GM18861 (cell line): ENCODE measurements at regions not wholly inside any gene's neighbourhood (a gene's known extent, or its start where the extent isn't known, plus 50 kb on each side); places are given as distances from the start of the nearest gene placed in this dataset.
"Not testable (repeated sequence)": the region's sequence is repeated elsewhere in the genome, so short reads cannot be mapped to it uniquely, and the experiment has no call there.

Source experiments
- ATAC-seq: cut with Tn5 transposase; IDR thresholded peaks from one replicate; pipeline ENCODE4 v1.9.1; 2021; ENCODE audit not compliant: unreplicated experiment

DNA sequence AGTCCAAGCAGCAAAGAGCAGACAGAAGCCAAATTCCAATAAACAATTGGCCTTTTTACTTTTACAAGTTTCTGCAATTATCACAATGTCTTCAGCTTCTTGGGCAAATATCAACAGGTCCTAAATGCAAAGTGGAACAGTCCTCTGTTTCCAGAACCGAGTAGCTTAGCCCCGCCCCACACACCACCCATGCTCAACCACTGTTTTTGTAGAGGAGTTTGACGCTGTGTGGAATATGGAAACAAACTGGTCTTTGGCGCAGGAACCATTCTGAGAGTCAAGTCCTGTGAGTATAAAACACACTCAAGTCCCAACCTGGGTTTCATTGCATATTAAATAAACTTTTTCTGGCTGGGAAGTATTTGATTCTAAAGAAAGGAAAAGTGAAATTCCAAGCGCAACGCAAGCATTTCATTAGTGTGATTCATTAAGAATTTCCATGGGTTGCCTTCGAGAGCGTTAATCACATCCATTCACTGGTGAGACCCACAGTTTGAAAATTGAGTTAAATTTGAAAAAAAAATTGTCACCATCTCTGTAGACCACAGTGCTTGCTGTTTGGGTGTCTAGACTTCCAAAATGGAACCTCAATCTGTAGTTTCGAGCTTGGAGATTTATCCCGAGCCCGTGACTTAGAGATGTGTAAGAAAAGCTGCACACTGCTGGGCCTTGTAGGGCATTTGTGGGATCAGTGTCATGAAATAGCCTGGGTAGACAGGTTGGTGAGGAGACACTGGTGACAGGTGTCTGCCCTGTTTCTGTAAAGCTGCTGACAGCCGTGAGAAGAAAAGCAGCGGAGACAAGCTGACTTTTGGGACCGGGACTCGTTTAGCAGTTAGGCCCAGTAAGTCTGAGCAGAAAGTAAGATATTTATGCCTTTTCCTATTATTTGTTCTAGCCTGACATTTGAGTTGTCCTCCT, 96.1 kb downstream of the DAD1 start:
- ATAC-seq: no peak

DNA sequence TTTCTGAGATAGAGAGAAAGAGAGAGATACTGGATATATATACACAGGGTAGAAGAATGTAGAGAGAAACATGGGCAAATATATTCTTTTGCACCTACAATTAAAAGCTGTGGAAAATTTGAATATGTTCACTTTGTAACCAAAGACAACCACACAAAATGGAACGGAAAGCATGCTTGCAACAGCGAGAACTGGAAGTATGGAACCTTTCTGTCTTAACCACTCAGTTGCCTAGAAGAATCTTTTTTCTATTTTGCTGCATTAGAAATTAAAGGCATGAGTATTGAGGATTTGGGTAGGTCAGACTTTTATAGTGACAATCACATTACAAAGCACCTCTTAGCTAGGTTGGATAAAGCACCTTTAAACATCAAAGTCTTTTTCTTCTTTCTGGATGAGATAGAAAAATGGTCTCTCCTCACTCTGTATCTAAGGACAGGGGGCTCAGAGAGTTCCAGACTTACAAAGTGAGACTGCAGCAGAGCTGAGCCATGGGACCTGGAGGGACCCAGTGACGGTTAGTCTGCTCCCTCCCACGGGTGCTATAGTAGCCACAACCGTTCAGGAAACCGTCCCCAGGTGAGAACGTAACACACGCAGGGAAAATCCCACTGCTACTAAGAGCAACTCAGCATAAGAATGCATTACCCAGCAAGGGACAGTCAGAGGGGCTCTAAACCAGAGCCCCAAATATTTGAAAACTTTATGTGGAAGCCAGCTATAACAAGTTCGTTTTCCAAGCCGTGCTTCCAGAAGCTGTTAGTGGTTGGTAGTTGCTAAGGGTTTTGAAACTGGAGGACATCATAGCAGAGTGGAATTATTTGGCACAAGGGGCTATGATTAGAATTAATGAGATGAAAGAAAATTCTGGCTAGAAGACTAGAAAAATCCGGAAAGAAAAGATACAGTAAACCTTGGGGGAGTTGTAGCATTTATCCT, 97.1 kb downstream of the DAD1 start:
- ATAC-seq: peak; percentile 19

DNA sequence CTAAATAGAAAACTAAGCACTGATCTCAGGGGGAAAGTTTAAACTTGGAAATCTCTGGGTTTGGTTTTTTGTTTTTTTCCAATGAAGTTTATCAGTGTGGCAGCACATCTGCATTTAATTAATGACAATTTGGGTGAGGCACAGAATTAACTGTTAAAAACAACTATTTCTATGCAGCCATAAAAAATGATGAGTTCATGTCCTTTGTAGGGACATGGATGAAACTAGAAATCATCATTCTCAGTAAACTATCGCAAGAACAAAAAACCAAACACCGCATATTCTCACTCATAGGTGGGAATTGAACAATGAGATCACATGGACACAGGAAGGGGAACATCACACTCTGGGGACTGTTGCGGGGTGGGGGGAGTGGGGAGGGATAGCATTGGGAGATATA, 98.0 kb downstream of the DAD1 start:
- not testable (repeated sequence) for ATAC-seq

DNA sequence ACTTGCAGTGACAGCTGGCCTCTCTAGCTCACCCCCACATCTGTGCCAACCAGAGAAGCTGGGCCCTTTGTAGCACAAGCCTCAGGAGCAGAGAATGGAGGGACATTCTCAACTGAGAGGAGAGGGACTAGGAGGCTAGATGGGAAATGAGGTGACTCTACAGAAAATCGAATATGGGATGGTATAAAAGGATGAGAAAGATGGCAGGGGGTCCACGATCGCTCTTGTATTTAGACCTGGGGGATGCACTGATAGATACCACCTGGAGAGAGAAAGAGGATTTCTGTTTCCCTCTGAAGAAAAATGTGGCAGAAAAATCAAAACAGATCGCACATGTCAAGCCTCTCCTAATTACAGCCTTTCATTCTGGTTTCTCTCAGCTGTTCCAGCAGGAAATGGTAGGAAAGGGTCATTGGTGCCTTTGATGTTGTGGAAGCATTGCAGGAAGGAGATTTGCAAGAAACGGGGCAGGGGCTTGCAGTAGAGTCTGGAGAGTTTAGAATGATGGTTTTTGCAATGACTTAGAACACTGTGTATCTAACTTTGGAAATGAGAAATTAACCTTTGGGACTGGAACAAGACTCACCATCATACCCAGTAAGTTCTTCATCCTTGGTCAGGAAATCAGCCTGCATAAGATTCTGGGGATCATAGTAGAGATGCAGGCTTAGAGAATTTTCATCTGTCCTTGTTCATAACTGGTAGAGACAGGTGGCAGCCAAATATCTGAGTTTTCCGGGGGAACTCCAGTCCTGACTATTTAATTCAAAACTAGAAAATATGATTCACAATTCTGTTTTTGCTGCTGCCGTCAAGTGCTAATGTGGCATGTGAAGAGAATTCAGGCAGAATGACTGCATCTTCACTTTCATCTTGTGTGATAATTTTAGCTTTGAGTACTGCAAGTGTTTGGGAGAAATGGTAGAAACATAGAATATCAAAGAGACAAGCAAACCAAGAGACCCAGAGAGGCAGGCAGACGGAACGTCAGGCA, 98.8 kb downstream of the DAD1 start:
- ATAC-seq: no peak

DNA sequence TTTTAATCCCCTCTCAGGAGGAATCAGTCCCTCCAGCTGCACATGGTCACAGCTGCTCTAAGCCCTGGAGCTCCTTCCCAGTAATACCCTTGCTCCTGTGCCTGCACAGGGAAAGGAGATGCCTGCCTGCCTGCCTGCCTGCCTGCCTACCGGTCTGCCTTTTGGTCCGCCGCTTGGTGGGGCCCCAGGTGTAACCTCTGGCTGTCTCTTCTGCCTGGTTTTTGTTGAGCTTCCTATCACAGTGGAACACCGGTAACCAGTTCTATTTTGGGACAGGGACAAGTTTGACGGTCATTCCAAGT, 99.8 kb downstream of the DAD1 start:
- ATAC-seq: no peak

DNA sequence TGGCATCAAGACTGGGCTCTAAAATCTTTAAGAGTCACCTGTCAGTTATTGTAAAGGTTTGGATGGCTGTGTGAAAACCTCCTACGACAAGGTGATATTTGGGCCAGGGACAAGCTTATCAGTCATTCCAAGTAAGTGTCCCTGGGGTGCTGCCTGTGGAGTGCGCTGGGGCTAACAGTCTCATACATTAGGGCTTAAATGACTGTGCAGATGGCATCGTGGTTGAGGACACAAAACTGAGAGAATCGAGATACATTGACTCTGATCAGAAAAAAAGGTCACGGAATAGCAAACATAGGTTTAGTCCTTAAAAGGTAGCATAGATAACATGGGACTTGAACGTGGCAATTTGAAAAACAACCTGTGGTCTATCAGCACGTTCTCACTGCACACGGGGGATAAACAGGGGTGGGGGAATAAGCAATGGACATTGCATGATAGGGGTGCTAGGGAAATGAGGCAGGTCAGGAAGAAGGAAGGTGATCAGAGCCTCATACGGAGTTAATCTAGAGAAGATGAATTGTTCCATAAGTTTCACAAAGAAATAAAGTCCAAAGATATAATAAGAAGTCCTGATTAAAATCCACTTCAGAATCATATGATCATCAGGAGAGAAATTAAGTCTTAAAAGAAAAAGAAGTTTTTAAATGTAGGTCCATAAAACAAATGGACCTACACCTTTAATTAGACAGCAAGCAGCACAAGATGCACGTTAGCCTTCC, 100.3 kb downstream of the DAD1 start:
- ATAC-seq: peak; percentile 30

DNA sequence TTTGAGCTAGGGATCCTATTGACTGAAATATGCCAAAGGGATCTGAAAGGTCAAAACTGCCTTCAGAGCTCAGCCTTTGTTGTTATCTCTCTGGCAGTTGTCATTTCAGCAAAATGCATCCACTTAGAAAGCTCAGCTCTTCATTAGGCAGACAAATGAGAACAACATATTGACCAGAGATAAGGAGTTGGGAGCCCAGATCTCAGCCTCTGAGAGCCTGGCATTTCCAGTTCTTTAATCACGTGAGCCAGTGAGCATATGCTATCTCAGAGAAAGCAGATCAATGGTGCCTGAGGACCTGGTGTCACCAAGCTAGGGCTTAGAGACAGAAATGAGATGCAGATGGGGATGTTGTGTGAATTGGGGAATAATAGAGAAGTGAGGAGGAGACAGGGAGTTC, 101.1 kb downstream of the DAD1 start:
- no peak for ATAC-seq

DNA sequence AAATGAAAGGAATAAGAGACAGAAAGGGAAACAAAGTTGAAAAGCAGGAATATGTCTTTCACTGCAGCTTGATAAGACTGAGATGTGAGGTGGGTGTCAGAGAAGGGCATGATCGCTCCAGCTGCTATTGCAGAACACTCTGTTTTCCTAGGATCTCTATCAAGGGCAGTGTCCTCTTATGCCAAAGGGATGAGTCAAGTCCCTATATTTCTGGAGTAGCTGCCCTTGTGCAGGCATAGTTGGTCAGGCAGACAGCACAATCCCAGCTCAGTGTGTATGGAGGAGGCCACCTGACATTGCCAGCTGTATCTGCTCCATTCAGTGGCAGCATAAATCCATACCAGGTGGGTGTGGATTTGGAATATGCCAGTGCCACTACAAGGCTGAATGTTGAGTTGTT, 101.6 kb downstream of the DAD1 start:
- no peak for ATAC-seq

DNA sequence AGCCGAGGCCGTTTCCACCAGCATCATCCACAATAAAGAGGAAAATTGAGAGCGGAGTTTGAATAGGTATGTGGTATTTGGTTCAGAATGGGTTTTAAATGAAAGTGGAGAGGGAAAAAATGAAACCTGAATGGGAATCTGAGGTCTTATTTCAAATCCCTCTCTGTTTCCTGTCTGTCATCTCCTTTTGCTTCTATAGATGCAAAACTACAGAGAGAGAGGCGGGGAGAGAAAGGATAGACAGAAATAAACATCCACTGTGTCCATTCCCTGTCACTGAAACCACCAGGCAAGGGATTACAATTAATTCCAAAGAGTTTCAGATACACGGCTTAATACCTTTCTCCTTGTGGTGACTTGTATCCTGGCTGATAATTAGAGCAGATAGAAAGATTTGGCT, 102.3 kb downstream of the DAD1 start:
- no peak for ATAC-seq

DNA sequence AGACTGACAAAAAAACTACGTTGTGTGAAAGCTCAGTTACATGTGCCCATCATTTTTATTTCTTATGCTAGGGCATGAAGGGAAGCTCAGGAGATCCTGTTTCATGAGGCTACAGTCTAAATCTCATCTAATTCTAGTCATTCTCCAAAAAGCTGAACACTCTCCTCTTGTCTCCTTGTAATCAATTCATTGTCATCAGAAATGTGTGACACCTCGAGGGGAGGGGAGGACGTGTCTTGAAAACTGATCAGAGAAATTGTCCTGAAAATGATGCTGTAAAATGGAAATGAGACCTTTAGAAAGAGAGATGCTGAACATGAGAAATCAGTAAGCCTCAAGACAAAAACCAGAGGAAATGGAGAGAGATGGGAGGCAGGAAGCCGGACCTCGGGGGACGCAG, 103.4 kb downstream of the DAD1 start:
- no peak for ATAC-seq

DNA sequence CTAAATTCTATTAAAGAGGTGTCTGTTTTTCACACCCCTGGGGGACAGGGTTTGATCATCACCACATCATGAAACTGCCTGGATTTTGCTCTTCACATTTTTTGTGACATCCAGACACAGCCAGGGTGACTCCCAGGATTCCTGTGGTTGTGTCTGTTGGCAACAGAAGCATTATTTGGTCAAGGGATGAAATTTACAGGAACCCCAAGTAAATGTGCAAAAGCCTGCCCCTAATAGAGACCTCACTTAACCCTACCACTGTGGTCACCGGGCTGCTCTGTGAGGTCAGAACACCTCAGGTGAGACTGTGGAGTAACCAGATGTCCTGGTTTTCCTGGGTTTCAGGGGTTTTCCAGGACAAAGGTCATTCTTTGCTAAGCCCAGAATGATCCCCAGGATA, 103.8 kb downstream of the DAD1 start:
- ATAC-seq: no peak

DNA sequence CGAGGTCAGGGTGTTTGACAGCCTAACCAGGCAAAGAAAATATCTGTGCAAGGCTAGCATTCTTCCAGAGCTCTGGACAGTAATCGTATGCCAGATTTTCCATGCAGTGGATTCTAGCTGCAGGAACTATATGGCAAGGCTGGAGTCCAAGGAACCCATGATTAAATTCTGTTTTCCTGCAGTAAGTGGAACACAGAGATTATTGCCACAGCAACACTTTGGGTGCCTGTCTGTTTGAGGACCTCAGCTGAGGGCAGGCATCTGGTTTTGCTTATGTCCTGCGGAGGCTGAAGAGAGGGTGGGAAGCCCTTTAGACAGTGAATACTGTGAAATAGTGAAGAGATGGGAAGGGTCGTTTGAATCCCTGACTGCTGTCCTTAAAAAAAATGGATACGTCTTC, 104.4 kb downstream of the DAD1 start:
- no peak for ATAC-seq

DNA sequence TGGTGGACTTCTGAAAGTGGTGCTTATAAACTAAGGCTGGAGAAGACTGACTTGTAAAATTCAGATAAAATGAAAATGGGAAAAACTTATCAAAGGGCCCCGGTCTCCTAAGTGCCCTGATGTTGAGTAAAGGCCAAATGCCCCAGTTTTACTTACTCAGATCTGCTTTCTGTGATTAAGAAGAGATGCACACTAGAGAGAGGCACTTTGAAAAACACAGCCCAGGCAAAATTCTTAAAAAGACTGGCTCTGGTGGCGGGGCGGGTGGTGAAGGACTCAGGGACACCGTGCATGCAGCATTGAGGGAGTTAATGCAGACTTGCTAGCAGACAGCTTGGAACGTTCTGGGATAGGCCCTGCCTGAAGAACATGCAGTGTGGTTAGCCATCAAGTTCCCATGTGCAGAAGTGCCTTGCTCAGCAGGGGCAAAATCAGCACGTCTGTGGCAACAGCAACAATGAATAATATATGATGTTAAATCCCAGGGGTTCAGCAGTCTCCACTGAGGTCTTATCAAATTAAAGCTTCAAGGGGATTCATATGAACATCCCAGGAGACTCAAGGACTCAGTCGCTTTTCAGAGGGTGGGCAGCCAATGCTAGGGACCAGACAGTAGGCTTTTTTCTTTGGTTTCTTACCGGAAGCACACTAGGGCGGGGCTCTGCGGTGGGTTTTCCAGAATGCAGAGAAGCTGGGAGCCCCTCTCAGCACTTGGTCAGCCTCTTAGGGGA, 105.0 kb downstream of the DAD1 start:
- ATAC-seq: no peak

DNA sequence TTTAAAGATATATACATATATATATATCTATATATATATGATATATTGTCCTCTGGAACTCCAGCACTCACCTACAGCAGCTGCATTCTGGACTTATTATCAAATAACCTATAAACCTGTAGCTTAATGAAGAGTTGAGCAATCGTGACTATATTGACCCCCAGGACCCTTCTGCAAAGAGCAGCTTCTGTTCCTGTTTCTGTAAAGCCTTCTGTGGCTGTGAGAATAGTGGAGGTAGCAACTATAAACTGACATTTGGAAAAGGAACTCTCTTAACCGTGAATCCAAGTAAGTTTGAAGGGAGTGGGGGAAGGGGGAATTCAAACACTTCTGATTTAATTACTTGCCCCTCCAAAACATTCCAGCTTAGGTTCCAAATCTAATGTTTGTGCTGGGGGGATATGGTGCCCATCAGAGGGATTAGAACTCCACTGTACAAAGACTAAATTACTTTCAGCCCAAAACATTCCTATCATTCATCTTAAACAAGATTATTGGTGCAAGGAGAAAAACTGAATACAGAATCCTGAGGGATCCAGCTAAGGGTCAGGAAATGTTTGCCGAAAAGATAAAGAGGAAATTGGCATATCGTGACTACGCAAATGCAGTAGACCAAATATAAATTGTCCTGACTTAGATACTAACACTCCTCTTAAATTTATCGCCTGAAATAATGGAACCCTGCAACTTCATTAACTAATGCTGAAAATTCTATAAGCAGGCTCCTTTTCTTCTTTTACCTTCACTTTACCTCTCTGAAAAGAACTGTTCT, 106.1 kb downstream of the DAD1 start:
- ATAC-seq: no peak

DNA sequence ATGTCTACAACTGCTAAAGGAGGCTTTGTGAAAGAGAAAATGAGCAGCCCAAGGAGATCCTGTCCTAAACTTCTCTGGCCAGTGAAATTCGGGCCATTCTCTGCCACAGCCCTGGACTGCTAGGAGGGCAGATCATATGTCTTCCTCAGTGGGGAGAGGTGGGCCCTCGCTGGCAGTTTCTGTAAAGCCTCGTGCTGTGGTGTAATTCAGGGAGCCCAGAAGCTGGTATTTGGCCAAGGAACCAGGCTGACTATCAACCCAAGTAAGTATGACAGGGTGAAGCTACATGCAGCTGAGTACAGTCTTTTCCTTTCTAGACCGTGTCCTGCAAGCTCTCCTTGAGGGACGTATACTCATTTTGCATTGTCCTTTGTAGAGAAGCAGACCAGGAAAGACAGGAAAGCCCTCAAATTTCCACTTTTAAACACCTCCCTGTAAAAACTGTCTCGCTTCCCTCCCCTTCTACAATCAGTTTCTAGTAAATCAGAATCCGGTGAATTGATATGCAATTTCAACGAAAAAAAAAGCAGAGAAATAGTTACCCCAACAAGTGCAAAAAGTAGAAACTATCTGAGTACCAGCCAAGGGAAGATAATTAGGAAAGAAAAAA, 106.8 kb downstream of the DAD1 start:
- no peak for ATAC-seq

DNA sequence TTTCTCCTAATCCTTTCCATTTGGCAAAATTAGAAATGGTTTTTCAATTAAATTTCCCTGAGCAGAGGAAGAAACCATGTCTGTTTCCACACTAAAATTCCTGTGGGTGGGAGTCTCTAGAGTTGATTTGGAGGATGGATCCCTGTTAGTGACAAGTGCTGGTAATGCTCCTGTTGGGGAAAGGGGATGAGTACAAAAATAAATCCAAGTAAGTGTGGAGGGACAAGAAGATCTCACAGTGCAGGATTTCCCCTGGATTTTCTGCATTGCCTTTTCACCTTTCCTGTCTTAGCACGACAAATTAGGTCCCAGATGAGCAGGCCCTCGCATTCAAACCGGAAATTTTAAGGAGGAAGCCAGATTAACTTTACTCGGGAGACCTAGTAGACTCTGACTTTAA, 107.5 kb downstream of the DAD1 start:
- ATAC-seq: no peak

DNA sequence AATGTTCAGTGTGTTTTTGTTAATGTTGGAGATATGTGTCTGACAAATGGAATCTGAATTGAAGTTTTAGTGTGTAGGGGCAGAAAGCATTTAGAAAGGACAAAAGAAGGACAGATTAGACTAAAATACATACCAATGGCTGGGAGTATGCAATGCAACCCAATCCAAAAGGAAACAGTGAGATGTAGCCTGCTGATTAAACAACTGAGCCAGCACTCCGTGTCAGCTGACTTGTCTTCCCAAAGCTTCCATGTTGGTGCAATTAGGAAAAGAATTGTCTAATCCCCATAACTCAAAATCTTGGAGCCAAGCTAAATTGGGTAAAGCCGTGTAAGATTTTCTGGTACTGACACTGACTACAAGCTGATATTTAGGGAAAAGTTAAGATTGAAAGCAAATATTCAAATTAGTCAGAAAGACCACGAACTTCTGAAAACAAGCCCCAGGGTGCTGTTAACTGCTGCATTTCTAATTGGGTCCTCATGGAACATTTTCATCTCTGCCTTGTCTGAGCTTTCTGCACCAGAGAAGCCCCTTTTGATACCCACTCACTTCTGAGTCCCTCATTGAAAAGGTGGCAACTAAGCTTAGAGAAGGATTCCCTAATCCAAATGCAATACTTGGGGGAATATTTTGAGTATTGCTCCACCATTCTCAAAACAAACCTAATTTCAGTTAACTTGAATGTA, 109.1 kb downstream of the DAD1 start:
- ATAC-seq: no peak

DNA sequence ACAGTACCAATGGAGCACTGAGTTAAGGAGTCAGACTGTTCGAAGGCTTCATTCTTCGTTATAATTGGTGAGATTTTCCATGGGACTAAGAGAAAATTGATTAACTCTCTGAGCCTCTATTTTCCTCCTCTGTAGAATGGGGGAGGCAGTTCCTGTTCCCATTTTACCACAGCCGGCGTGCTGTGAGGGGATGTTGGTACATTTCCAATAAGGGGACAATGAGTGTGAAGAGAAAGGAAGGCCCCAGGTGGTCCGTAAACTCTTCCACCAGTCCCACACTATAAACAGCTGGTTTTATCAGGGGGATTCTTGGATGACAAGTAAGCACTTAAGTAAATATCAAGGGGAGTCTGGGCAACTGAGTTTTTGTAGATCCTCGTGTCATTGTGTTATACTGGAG, 109.9 kb downstream of the DAD1 start:
- ATAC-seq: no peak
